Neural cell (in vitro differentiated cells): ENCODE measurements at regions not wholly inside any gene's neighbourhood (a gene's known extent, or its start where the extent isn't known, plus 50 kb on each side); places are given as distances from the start of the nearest gene placed in this dataset.

Experiments used
- CTCF ChIP-seq: fragments of 450-650 bp; IDR thresholded peaks from 2 replicates; pipeline ENCODE4 v1.5.1; 2014; ENCODE audit warnings: antibody characterized with exemption, mild to moderate bottlenecking, moderate library complexity; ENCODE audit not compliant: poor library complexity, severe bottlenecking
- EP300 ChIP-seq: fragments of 450-650 bp; conservative IDR thresholded peaks from 2 replicates; pipeline ENCODE4 v1.6.1; 2014; ENCODE audit warnings: antibody characterized with exemption, mild to moderate bottlenecking, moderate library complexity; ENCODE audit not compliant: poor library complexity, severe bottlenecking
- EZH2 ChIP-seq: fragments of 200-600, 300-800 bp; shearing (Covaris generic), sonication (generic); IDR thresholded peaks from 2 replicates; pipeline ENCODE4 v1.6.1; 2014; ENCODE audit warnings: antibody characterized with exemption, low read length, borderline replicate concordance, mild to moderate bottlenecking; ENCODE audit not compliant: insufficient read depth, poor library complexity, severe bottlenecking
- POLR2AphosphoS5 ChIP-seq: IDR thresholded peaks from 2 replicates; pipeline ENCODE4 v1.6.1; 2012
- RAD21 ChIP-seq: fragments of 450-650 bp; conservative IDR thresholded peaks from 2 replicates; pipeline ENCODE4 v1.6.1; 2014; ENCODE audit warnings: antibody characterized with exemption, mild to moderate bottlenecking, moderate library complexity
- SMC3 ChIP-seq: fragments of 450-650 bp; conservative IDR thresholded peaks from 2 replicates; pipeline ENCODE4 v1.6.1; 2014; ENCODE audit warnings: antibody characterized with exemption, mild to moderate bottlenecking, moderate library complexity; ENCODE audit not compliant: poor library complexity
- TAF1 ChIP-seq: IDR thresholded peaks from 2 replicates; pipeline ENCODE4 v1.6.1; 2012; ENCODE audit warnings: low read depth

- TF ChIP-seq POLR2AphosphoS5 (no peak), CTCF (no peak), EZH2 (no peak), TAF1 (no peak), SMC3 (no peak), RAD21 (no peak), EP300 (no peak)
Measured at GRCh38 chr21:32884062-32884461, 112.5 kb upstream of the PAXBP1 start.
